Astrocyte of the hippocampus (primary cell): ENCODE measurements at regions not wholly inside any gene's neighbourhood (a gene's known extent, or its start where the extent isn't known, plus 50 kb on each side); places are given as distances from the start of the nearest gene placed in this dataset.

Source experiments
- DNase-seq: peaks from one replicate; pipeline ENCODE4 v3.0.0; 2011; ENCODE audit warnings: low read depth, low spot score

DNA sequence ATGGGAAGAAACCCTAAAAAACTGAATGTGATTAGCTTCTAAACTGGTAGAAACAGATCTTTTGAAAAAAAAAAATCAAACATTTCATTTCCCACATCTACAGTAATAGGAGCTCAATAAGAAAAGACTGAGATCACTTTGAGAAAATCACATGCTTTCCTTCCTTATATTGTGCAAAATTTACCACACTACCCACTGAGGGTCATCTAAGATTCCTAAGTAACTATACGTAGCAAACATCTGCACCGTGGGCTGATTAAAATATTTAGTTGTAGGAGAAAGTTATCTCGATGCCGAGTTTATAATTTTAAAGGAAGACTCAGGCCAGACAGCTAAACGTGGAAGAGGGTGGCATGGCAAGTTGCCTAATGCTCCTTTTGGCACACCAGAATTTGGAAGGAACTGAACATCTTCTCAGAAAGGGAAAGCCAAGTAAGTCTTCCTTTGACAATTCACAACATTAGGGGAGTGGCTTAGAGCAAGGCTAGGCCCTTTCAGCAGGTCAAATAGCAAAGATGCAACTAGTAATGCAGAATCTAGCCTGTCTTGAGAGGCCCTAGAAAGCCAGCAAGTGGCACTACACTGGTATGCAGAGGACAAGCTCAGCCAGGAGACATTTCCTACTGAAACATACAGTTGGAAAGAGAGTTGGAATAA, 128.0 kb downstream of the TMA16 start:
- no peak for DNase-seq

- DNase-seq = no peak
Observed at GRCh38 chr4:163623787-163624186, 129.3 kb downstream of the TMA16 start.

- DNase-seq = no peak
Observed at GRCh38 chr4:163624727-163625126, 130.2 kb downstream of the TMA16 start.

DNA sequence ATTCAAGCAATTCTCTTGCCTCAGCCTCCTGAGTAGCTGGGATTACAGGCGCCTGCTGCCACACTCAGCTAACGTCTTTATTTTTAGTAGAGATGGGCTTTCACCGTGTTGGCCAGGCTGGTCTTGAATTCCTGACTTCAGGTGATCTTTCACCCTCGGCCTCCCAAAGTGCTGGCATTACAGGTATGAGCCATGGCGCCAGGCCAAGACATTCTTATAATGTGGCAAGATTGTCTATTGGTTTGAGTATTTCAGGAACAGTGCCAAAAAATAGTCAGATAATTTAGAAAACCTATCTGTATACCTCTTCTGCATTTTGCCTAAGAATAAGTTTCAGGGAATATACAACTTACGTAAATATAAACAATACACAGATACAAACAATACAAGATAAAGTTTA, 136.8 kb downstream of the TMA16 start:
- no peak for DNase-seq

- no peak for DNase-seq
Observed at GRCh38 chr4:163638909-163639308, 144.4 kb downstream of the TMA16 start.

- no peak for DNase-seq
Observed at GRCh38 chr4:163649557-163650091, 155.1 kb downstream of the TMA16 start.

DNA sequence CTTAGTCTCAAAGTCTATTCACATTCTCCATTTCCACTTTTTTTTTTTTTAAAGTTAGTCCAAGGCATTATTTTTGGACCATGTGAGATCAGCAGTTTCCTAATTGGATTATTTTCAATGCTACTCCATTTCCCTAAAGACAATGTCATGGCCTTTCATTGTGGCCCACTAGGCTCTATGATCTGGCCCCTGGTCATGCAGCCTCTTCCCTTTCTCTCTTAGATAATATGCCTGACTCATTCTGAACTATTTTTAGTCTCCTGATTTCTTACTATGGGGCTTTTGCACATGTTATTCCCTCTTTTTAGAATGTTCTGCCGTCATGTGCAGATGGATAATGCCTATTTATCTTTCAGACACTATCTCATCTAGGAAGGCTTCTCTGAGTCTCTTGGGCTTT, 157.3 kb downstream of the TMA16 start:
- DNase-seq = no peak

GRCh38 chr4:163654621-163655020, 160.1 kb downstream of the TMA16 start:
- no peak for DNase-seq

- no peak for DNase-seq
Observed at GRCh38 chr4:163660636-163661035, 166.1 kb downstream of the TMA16 start.

GRCh38 chr4:163662768-163663167, 168.3 kb downstream of the TMA16 start:
- no peak for DNase-seq

- DNase-seq = no peak
Observed at GRCh38 chr4:163663454-163664225, 169.2 kb downstream of the TMA16 start.

DNA sequence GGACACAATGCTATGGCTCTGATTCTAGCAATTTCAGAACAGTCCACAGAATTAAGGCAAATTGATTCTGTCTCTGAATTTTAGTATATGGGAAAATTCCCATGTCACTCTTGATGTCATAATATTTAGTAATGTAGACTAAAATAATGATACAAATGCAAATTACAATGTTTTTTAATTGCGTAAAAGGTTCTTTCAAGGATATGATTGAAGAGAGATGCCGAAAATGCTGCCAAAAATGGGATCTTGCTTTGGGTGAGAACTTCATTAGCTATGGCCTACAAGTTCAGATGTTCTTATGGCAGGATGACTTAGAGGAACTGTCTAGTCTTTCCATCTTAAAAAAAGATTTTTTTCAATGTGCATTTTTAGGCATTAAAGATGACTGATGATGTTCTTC, 170.6 kb downstream of the TMA16 start:
- DNase-seq = no peak

DNA sequence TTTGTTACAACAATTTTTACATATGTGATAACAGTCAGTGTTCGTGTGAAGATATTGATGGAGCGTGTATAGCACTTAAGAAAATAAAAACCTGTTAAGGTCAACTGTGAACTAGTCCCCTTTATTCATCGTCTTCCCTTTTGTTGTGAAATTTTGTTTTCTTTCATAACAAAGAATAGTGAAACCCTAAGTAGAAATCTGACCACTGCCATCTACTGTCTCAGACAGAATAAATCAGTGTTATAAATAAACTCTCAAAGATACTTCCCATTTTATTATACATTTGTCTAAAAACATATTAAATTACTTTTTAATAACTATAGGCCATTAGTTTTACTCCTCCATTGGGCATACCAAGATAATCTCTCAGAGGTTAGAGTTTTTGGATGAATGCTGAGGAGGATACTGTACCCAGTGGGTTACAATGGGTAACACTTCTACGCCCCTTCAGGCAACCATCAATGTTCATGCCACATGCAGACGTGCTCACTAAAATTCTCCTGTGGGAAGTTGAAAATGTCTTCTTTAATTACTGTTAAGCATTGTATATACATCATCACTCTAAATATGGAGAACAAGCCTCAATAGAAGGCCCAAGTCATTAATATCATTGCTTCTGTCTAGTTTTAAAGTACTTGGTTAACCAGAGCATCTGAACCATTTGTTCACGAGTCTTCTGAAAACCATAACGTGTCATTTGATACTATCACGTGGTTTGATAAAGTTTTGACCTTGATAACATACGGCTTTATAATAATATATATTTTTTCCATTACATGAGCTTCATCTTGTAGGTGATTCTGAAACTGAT, 171.2 kb downstream of the TMA16 start:
- no peak for DNase-seq

DNA sequence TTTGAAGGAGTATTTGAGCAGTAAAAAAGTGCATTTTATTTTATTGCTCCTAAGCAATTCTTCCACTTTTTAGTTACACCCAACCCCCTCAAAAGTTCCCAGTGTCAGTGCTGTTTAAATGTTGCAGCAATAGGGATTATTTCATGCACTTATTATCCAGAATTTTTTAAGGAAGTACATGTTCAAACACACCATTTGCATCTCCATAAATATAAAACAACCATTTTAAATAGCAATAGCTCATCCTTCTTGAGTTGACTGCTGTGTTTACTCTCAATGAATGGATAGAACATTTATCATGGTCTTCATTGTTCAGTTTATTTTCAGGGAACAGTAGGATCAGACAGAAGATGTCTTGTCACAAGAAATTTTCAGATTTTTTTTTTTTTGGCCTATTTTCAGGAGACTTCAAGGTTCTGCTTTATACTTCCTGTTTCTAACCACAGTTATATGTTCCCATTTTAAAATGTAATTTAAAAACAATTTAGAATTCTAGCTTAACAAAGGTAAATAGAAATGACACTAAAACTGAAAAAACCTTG, 171.9 kb downstream of the TMA16 start:
- DNase-seq = no peak

DNA sequence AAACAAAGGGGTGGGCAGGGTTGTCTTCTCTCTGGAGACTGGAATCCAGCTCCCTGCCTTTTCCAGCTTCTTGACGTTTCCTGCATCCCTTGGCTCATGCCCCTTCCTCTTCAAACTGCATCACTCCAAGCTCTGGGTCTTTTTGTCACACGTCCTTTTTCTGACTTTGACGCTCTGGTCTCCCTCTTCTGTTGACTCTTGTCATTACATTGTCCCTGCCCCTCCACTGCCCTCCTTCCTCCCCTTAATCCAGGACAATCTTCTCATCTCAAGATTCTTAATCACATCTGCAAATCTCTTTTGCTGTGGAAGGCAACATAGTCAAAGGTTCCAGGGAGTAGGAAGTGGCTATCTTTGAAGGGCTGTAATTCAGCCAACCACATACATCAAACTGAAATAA, 178.3 kb downstream of the TMA16 start:
- DNase-seq = no peak

- DNase-seq = no peak
Observed at GRCh38 chr4:163673848-163674697, 179.6 kb downstream of the TMA16 start.

DNA sequence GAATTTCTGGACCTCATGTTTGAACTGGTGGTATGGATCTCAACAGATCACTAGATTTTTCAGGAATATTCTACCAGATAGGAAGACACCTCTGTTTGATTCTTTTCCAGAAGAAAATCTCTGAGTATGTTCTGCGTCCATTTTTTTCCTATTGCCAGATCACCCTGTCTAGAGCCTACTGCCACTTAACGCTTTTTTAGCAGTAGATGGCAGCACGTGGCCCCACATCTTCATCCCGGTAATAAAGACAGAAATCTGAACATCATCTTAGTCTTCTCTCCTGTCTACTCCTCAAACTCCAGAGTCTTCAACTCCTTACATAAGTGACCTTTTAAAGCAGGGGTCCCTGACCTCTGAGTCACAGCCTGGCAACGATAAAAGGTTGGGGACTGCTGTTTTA, 184.7 kb downstream of the TMA16 start:
- no peak for DNase-seq

DNA sequence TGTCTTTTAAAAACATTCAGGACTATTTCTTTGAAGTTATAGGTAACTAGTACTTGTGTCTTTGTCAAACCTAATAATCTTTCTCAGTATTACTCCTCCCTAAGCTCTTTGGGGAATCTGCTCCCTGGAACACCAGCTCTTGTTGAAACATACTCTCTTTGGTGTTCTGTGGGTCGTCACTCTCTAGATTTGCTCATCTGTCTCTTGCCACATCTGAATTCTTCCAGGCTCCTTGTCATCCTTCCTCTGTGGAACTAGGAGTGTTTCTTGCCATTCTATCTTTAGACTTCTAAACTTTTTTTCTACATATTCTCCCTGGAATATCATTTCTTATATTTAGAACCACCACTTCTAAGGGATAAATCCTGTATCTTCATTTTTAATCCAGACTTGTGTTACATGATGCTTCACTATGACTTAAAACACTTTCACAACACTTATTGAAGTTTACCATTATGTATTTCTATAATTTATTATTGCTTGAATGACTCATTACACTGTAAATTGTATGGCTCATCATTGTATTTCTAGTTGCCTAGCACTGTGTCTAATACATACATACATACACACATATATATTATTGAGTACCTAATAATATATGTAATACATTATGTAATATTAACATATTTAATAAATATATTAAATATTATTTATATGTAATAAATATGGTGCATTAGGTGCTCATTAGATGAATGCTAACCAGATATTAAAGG, 186.1 kb downstream of the TMA16 start:
- no peak for DNase-seq

DNA sequence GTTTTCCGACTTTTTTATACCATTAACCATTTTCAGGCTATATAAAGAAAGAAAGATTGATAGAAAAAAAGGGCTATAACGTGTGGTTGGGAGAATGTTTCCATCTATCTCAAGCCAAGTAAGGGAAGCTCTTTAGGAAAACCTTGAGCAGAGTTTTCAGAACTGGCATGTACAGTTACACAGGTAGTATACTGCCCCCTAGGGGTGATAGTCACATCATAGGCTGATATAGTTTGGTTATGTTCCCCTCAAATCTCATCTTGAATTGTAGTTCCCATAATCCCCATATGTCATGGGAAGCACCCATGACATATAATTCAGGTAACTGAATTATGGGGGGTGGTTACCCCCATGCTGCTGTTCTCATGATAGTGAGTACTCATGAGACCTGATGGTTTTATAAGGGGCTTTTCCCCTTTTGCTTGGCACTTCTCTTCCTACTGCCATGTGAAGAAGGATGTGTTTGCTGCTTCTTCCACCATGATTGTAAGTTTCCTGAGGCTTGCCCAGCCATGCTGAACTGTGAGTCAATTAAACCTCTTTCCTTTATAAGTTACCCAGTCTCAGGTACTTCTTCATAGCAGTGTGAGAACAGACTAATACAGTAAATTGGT, 186.8 kb downstream of the TMA16 start:
- DNase-seq = no peak

DNA sequence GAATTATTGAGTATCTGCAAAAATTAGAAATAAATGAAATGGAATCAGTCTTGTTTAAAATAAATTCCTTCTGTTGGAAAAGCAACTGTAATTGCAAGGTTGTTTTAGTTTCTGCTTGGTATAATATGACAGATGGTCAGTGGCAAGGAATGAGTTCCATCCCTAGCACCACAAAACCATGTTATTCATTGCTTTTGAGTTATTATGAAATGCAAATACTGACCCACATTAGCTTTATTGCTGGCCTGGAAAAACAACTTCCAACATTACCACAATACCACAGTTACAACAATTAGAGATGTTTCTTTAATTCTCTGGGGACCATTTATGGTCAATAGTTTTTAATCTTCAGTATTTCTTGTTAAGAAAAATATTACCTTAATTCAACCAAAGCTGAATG, 194.4 kb downstream of the TMA16 start:
- no peak for DNase-seq
